Bronchial epithelial cell (primary cell): ENCODE measurements at regions not wholly inside any gene's neighbourhood (a gene's known extent, or its start where the extent isn't known, plus 50 kb on each side); places are given as distances from the start of the nearest gene placed in this dataset.

Experiments used
- DNase-seq: peaks from one replicate; pipeline ENCODE4 v3.0.0-alpha.2; 2010; ENCODE audit warnings: low read depth
- FAIRE-seq: peaks from 2 replicates; lab custom pipeline; 2011; peaks lifted over from hg19 to GRCh38; lab: Jason Lieb, UNC
- H3K27me3 ChIP-seq: 2 replicates; pipeline ENCODE4 v1.5.1; 2011; ENCODE audit warnings: low read length; ENCODE audit not compliant: control insufficient read depth, insufficient read depth
- H3K36me3 ChIP-seq: 2 replicates; pipeline ENCODE4 v1.5.1; 2011; ENCODE audit warnings: low read length; ENCODE audit not compliant: control insufficient read depth, insufficient read depth
- H3K4me3 ChIP-seq: 2 replicates; pipeline ENCODE4 v1.5.1; 2011; ENCODE audit warnings: mild to moderate bottlenecking, low read depth, low read length, control low read depth
- TF ChIP-seq, protein P1 (sequence below): IDR thresholded peaks from 2 replicates; pipeline ENCODE4 v1.5.1; 2011; ENCODE audit warnings: mild to moderate bottlenecking, moderate library complexity, low read length, control low read depth, inconsistent platforms; ENCODE audit not compliant: insufficient read depth, severe bottlenecking

DNA sequence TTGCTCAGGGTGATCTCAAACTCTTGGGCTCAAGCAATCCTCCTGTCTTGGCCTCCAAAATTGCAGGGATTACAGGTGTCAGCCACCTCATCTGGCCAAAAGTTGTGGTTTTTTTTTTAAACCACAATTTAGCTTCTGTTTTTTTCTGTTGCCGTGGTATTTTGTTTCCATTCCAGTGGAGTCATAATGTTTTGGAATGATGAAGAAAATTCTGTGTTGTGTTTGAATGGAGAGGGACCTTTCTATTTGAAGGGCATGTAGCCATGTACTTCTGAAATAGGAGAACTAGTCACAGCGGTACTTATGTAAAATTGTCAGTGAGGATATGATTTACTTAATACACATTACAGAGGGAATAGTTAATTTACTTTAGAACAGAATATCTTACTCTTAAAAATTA is 201.3 kb downstream of the ARL4A start:
- no peak for FAIRE-seq
- H3K36me3 ChIP-seq = no peaks in the 10 kb centered on the region

DNA sequence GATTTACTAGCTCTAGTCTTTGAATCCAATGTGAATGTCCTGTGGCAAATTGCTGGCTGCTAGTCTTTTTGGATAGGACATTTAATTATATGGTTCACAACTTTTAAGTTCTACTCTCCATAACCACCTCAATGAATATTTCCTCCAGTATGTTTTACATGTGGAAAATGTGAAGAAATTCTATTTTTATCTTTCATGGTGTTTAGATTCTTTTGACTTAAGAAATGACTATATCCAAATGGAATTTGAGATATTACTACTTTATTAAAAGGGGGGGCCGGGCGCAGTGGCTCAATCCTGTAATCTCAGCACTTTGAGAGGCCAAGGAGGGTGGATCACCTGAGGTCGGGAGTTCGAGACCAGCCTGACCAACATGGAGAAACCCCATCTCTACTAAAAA is 202.0 kb downstream of the ARL4A start:
- DNase-seq = no peak
- H3K27me3 ChIP-seq = no peaks in the 10 kb centered on the region
- TF ChIP-seq, protein P1, sequence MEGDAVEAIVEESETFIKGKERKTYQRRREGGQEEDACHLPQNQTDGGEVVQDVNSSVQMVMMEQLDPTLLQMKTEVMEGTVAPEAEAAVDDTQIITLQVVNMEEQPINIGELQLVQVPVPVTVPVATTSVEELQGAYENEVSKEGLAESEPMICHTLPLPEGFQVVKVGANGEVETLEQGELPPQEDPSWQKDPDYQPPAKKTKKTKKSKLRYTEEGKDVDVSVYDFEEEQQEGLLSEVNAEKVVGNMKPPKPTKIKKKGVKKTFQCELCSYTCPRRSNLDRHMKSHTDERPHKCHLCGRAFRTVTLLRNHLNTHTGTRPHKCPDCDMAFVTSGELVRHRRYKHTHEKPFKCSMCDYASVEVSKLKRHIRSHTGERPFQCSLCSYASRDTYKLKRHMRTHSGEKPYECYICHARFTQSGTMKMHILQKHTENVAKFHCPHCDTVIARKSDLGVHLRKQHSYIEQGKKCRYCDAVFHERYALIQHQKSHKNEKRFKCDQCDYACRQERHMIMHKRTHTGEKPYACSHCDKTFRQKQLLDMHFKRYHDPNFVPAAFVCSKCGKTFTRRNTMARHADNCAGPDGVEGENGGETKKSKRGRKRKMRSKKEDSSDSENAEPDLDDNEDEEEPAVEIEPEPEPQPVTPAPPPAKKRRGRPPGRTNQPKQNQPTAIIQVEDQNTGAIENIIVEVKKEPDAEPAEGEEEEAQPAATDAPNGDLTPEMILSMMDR = no peak
- no peak overlapping the region for H3K4me3 ChIP-seq
- FAIRE-seq = no peak
- H3K36me3 ChIP-seq = no peaks in the 10 kb centered on the region

More for the DNA sequence above, 201.3 kb downstream of the ARL4A start:
- Histone ChIP-seq H3K4me3 (no peak overlapping the region), H3K27me3 (no peaks in the 10 kb centered on the region)
- no peak for DNase-seq
- TF ChIP-seq, protein P1 = no peak

DNA sequence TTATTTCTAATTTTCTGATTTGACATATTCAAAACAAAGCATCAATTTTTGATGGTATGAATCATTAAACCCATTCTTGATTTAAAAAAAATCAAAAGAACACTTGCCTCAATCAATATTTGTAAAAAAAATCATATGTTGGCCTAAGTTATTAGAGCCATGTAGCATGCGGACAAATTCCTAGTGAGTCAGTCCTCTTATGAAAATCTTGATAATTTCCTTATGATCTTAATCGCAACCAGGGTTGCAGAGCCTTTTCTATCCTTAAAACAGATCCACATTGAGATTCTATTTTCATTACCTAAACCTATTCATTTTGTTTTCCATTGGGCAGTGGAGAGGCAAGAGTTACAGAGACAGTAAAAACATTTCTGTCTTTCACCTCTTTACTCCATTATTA is 203.2 kb downstream of the ARL4A start:
- Histone ChIP-seq H3K36me3 (no peaks in the 10 kb centered on the region), H3K27me3 (no peaks in the 10 kb centered on the region), H3K4me3 (no peak overlapping the region)
- DNase-seq = no peak
- FAIRE-seq = no peak
- TF ChIP-seq, protein P1 = no peak

DNA sequence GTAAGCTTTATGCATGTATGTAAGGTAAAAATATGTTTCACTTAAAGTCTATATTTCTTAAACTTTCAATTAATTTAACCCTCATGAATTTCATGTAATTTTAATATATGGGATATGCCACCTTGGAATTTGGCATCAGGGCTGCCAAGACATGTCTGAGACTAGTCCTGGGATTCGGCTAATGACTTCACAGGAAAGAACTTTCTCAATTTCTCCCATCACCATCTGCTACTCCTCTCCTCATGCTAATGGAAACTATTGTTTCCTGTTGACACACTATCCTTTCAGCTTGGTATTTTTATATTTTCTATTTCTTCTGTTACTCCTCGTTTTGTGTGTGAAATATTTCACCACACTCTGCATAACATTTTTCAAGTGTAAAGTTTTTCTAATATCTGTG is 205.9 kb downstream of the ARL4A start:
- no peaks in the 10 kb centered on the region for H3K36me3 ChIP-seq
- TF ChIP-seq, protein P1 = no peak
- H3K4me3 ChIP-seq = no peak overlapping the region
- peak; percentile 41 for DNase-seq
- FAIRE-seq = no peak
- no peaks in the 10 kb centered on the region for H3K27me3 ChIP-seq

DNA sequence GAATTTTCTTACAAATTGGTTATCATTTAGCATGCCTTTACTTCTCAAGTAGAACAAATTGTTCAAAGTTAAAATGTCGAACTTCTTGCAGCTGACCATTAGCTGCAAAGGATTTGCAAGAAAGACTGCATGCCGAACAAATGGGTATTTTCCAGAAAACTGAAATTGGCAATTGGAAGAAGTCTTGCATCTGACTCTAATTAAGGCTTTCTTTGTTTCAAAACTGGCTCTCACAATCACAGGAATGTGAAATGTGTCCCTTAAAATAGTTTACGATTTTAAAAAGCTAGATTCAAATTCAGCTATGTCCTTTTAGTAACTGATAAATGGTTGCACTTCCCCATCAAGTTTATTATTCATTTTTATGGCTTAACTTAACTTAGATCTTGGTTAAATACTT is 207.9 kb downstream of the ARL4A start:
- DNase-seq (no peak), FAIRE-seq (no peak)
- Histone ChIP-seq H3K36me3 (no peaks in the 10 kb centered on the region), H3K4me3 (no peak overlapping the region), H3K27me3 (no peaks in the 10 kb centered on the region)
- TF ChIP-seq, protein P1 = no peak

DNA sequence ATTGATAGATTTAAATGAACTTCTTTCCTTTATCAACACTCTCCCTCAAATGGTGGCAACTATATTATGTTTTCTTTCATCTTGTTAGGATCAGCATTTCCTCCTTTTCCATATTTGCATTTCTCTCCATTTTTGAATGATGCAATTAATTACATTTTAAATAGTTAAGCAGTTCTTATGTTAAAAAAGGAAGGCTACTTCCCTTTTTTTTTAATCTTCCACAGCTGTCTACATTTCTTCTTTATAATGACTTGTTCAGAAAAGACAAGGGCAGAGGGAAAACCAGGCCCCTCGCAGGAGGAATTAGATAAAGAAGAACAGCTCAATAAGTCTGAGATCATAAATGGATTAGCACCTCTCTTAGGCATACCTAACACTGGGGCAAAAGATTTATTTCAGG is 208.9 kb downstream of the ARL4A start:
- H3K27me3 ChIP-seq = no peaks in the 10 kb centered on the region
- no peaks in the 10 kb centered on the region for H3K36me3 ChIP-seq
- H3K4me3 ChIP-seq = no peak overlapping the region
- DNase-seq (no peak), FAIRE-seq (no peak)
- TF ChIP-seq, protein P1 = no peak
